HCT116 (cell line): ENCODE measurements at regions not wholly inside any gene's neighbourhood (a gene's known extent, or its start where the extent isn't known, plus 50 kb on each side); places are given as distances from the start of the nearest gene placed in this dataset.

Experiments
- ATAC-seq: fragments of 200-7000 bp; cut with Tn5 transposase; 2 replicates; pipeline ENCODE4 v1.9.1; 2020; ENCODE audit warnings: mild to moderate bottlenecking, moderate library complexity
- BruUV-seq: library from RNA; stranded (reverse); fragments of 400-500 nt; replicated peaks from 2 replicates; lab custom pipeline; 2021; lab: Mats Ljungman, UMichigan
- CTCF ChIA-PET: fragments of 300-600 bp; sonication (Branson Sonifier 250); formaldehyde crosslinking; loops from one replicate; lab custom pipeline; 2021; ENCODE audit warnings: antibody characterized with exemption; lab: Charles Lee
- POLR2A ChIA-PET: fragments of 300-600, 350-600 bp; sonication (Branson Sonifier 250); formaldehyde crosslinking; loops from one replicate; lab custom pipeline; 2021; ENCODE audit warnings: antibody characterized with exemption; lab: Charles Lee
- RAD21 ChIA-PET, 2 experiments: fragments of 300-600 bp; sonication (Branson Sonifier 250); formaldehyde crosslinking; loops; one replicate each; lab custom pipeline; 2023; ENCODE audit warnings: low total read pairs in 2 of 2; ENCODE audit not compliant: uncharacterized antibody in 2 of 2, unreplicated experiment in 2 of 2, low non-redundant PET in 1 of 2; lab: Charles Lee
- DNase-seq: peaks from one replicate; pipeline ENCODE4 v3.0.0-alpha.2; 2010; ENCODE audit warnings: low read depth, low spot score
- H2AFZ ChIP-seq: fragments of 200-600 bp; shearing (Covaris generic), sonication (generic); 2 replicates; pipeline ENCODE4 v1.6.1; 2017; ENCODE audit warnings: low read depth, mixed run types, mixed read lengths, antibody characterized with exemption, low read length; ENCODE audit not compliant: poor library complexity, severe bottlenecking
- H3K27ac ChIP-seq: 2 replicates; pipeline ENCODE4 v1.5.1; 2012; ENCODE audit warnings: low read depth, low read length
- H3K27me3 ChIP-seq: fragments of 200-600 bp; sonication (generic); 2 replicates; pipeline ENCODE4 v1.6.1; 2016; ENCODE audit warnings: mixed run types, low read length, mixed read lengths; ENCODE audit not compliant: insufficient read depth
- H3K36me3 ChIP-seq, 2 experiments: fragments of 200-500 bp in 1 of 2; fragments of 200-600 bp in 1 of 2; sonication (Bioruptor generic) in 1 of 2; sonication (generic) in 1 of 2; 2 replicates each; pipeline versions ENCODE4 v1.5.1 to v1.6.1; 2014 to 2016; ENCODE audit warnings: low read length in 2 of 2, inconsistent platforms in 1 of 2, mixed read lengths in 1 of 2, mixed run types in 1 of 2; ENCODE audit not compliant: insufficient read depth in 2 of 2, control insufficient read depth in 1 of 2
- H3K4me1 ChIP-seq, 2 experiments: fragments of 200-600 bp in 1 of 2; sonication (generic) in 1 of 2; 2 replicates each; pipeline versions ENCODE4 v1.5.1 to v1.6.1; 2012 to 2017; ENCODE audit warnings: low read length in 2 of 2, inconsistent platforms in 1 of 2, mild to moderate bottlenecking in 1 of 2, mixed read lengths in 1 of 2, mixed run types in 1 of 2, moderate library complexity in 1 of 2; ENCODE audit not compliant: insufficient read depth in 2 of 2, control insufficient read depth in 1 of 2
- H3K4me2 ChIP-seq: fragments of 200-600 bp; sonication (generic); 2 replicates; pipeline ENCODE4 v1.6.1; 2017; ENCODE audit warnings: mixed run types, low read length, mixed read lengths
- H3K4me3 ChIP-seq, 2 experiments: fragments of 200-600 bp in 1 of 2; sonication (generic) in 1 of 2; replicated peaks in 1 of 2; 2 replicates each; pipeline ENCODE4 v1.5.1; 2011 to 2016; ENCODE audit warnings: low read length in 2 of 2, control low read depth in 1 of 2, low read depth in 1 of 2, mild to moderate bottlenecking in 1 of 2, mixed read lengths in 1 of 2, mixed run types in 1 of 2
- H3K79me2 ChIP-seq: fragments of 200-600 bp; sonication (generic); 2 replicates; pipeline ENCODE4 v1.6.1; 2017; ENCODE audit warnings: mild to moderate bottlenecking, mixed run types, low read length, moderate library complexity, mixed read lengths; ENCODE audit not compliant: insufficient read depth
- H3K9ac ChIP-seq: fragments of 200-600 bp; sonication (generic); 2 replicates; pipeline ENCODE4 v1.6.1; 2016; ENCODE audit warnings: low read length, mixed read lengths
- H3K9me2 ChIP-seq: fragments of 200-600 bp; sonication (generic), shearing (Covaris generic); 2 replicates; pipeline ENCODE4 v1.6.1; 2017; ENCODE audit warnings: mixed run types, mild to moderate bottlenecking, moderate library complexity; ENCODE audit not compliant: insufficient read depth
- H3K9me3 ChIP-seq, 2 experiments: fragments of 200-500 bp in 1 of 2; fragments of 200-600 bp in 1 of 2; sonication (Bioruptor generic) in 1 of 2; sonication (generic) in 1 of 2; 2 replicates each; pipeline ENCODE4 v1.6.1; 2014 to 2017; ENCODE audit warnings: low read length in 2 of 2, mixed read lengths in 2 of 2, inconsistent platforms in 1 of 2, low read depth in 1 of 2, mild to moderate bottlenecking in 1 of 2, mixed run types in 1 of 2, moderate library complexity in 1 of 2; ENCODE audit not compliant: control insufficient read depth in 1 of 2, insufficient read depth in 1 of 2
- H4K20me1 ChIP-seq: fragments of 200-600 bp; sonication (generic), shearing (Covaris generic); 2 replicates; pipeline ENCODE4 v1.6.1; 2017; ENCODE audit warnings: mixed run types, mild to moderate bottlenecking, moderate library complexity; ENCODE audit not compliant: insufficient read depth
- ATF3 ChIP-seq: IDR thresholded peaks from 2 replicates; pipeline ENCODE4 v1.6.1; 2012
- CBX3 ChIP-seq: IDR thresholded peaks from 2 replicates; pipeline ENCODE4 v1.6.1; 2012; ENCODE audit warnings: low read depth
- CTCF ChIP-seq, 3 experiments: fragments of 200-600 bp in 1 of 3; sonication (generic) in 1 of 3; IDR thresholded peaks in 2 of 3; conservative IDR thresholded peaks in 1 of 3; 2 replicates each; pipeline ENCODE4 v1.5.1; 2012 to 2017; ENCODE audit warnings: low read depth in 2 of 3, low read length in 2 of 3, antibody characterized with exemption in 1 of 3, borderline replicate concordance in 1 of 3, control low read depth in 1 of 3, mild to moderate bottlenecking in 1 of 3, mixed read lengths in 1 of 3, mixed run types in 1 of 3, moderate library complexity in 1 of 3; ENCODE audit not compliant: insufficient read depth in 1 of 3
- EGR1 ChIP-seq: IDR thresholded peaks from 2 replicates; pipeline ENCODE4 v1.6.1; 2012; ENCODE audit warnings: low read depth
- EZH2 ChIP-seq: fragments of 200-600 bp; sonication (generic); IDR thresholded peaks from 2 replicates; pipeline ENCODE4 v1.6.1; 2017; ENCODE audit warnings: antibody characterized with exemption, mixed run types
- EZH2phosphoT487 ChIP-seq: fragments of 200-600 bp; IDR thresholded peaks from 2 replicates; pipeline ENCODE4 v1.6.1; 2018; ENCODE audit warnings: antibody characterized with exemption, borderline replicate concordance
- FOSL1 ChIP-seq: IDR thresholded peaks from 2 replicates; pipeline ENCODE4 v1.6.1; 2012; ENCODE audit warnings: low read depth
- MAX ChIP-seq: IDR thresholded peaks from 2 replicates; pipeline ENCODE4 v1.6.1; 2012
- POLR2AphosphoS5 ChIP-seq: IDR thresholded peaks from 2 replicates; pipeline ENCODE4 v1.6.1; 2011; ENCODE audit warnings: mild to moderate bottlenecking, low read depth, low read length, moderate library complexity
- RAD21 ChIP-seq: IDR thresholded peaks from 2 replicates; pipeline ENCODE4 v1.6.1; 2012; ENCODE audit warnings: low read depth, mild to moderate bottlenecking
- REST ChIP-seq: IDR thresholded peaks from 2 replicates; pipeline ENCODE4 v1.6.1; 2012; ENCODE audit warnings: low read depth
- SIN3A ChIP-seq: IDR thresholded peaks from 2 replicates; pipeline ENCODE4 v1.6.1; 2012; ENCODE audit warnings: low read depth
- SP1 ChIP-seq: IDR thresholded peaks from 2 replicates; pipeline ENCODE4 v1.6.1; 2012; ENCODE audit warnings: low read depth
- SRF ChIP-seq: IDR thresholded peaks from 2 replicates; pipeline ENCODE4 v1.6.1; 2012; ENCODE audit warnings: low read depth
- TCF7L2 ChIP-seq: IDR thresholded peaks from 2 replicates; pipeline ENCODE4 v1.7.0; 2011; ENCODE audit warnings: borderline replicate concordance, inconsistent platforms; ENCODE audit not compliant: insufficient read depth, insufficient read length; ENCODE audit errors: extremely low read depth
- YY1 ChIP-seq: IDR thresholded peaks from 2 replicates; pipeline ENCODE4 v1.6.1; 2011; ENCODE audit warnings: low read length, low read depth, moderate library complexity, mild to moderate bottlenecking; ENCODE audit not compliant: insufficient replicate concordance; ENCODE audit errors: extremely low read depth
- ZBTB33 ChIP-seq: IDR thresholded peaks from 2 replicates; pipeline ENCODE4 v1.6.1; 2011; ENCODE audit warnings: mild to moderate bottlenecking, low read length, moderate library complexity; ENCODE audit not compliant: insufficient replicate concordance; ENCODE audit errors: extremely low read depth
- ZFX ChIP-seq: fragments of 450-650 bp; IDR thresholded peaks from 2 replicates; pipeline ENCODE4 v1.6.1; 2017
- ZNF274 ChIP-seq: fragments of 200-500 bp; sonication (Bioruptor generic); IDR thresholded peaks from 2 replicates; pipeline ENCODE4 v1.6.1; 2014; ENCODE audit warnings: mild to moderate bottlenecking, low read depth, low read length, inconsistent platforms
- intact Hi-C: fragments of 100-400 bp; cut with micrococcal nuclease; formaldehyde crosslinking; loops from 2 replicates; pipeline ENCODE4 v1.10.0; 2022

- H3K36me3 ChIP-seq: no peaks in the 10 kb centered on the region
- ChIA-PET RAD21 (no interaction called here), CTCF (no interaction called here), POLR2A (no interaction called here)
- H3K4me3 ChIP-seq: no peak overlapping the region
- DNase-seq (no peak), ATAC-seq (no peak)
- peaks cover 7 to 11% of the 10 kb centered on the region in 2 experiments; a peak in 2 of 4 replicates for H3K9me3 ChIP-seq
- H3K27ac ChIP-seq: no peak overlapping the region
- H4K20me1 ChIP-seq: no peaks in the 10 kb centered on the region
- BruUV-seq: no TSS peak
- no peaks in the 10 kb centered on the region for H3K79me2 ChIP-seq
- intact Hi-C loops: no loop called here
- H3K4me1 ChIP-seq: no peaks in the 10 kb centered on the region
- H2AFZ ChIP-seq: no peak overlapping the region
- no peak for TF ChIP-seq EGR1
- TF ChIP-seq SP1: no peak
- no peak for TF ChIP-seq EZH2
- TF ChIP-seq REST: no peak
- no peak for TF ChIP-seq CBX3
- TF ChIP-seq RAD21: no peak
- no peak for TF ChIP-seq SRF
- no peak for TF ChIP-seq ZNF274
- no peak for TF ChIP-seq ATF3
- no peak for TF ChIP-seq ZFX
- no peak for TF ChIP-seq EZH2phosphoT487
- no peak for TF ChIP-seq POLR2AphosphoS5
- TF ChIP-seq SIN3A: no peak
- TF ChIP-seq CTCF (IDR thresholded peaks at IDR 0.05 in 2 of 3, conservative IDR thresholded peaks at IDR 0.05 in 1 of 3; ENCODE audit: borderline replicate concordance in 1 of 3, insufficient read depth in 1 of 3, low read depth in 2 of 3, low read length in 2 of 3): no peak
- no peak for TF ChIP-seq ZBTB33
- TF ChIP-seq FOSL1: no peak
- no peak for TF ChIP-seq YY1
- TF ChIP-seq TCF7L2: no peak
- no peak for TF ChIP-seq MAX
- no peaks in the 10 kb centered on the region for H3K9me2 ChIP-seq
- no peak overlapping the region for H3K9ac ChIP-seq
- H3K27me3 ChIP-seq: no peaks in the 10 kb centered on the region
- no peak overlapping the region for H3K4me2 ChIP-seq
These were observed 624.8 kb upstream of the KIRREL3 start for GRCh38 chr11:127625402-127625801.
